SK-N-SH (cell line): ENCODE measurements at regions not wholly inside any gene's neighbourhood (a gene's known extent, or its start where the extent isn't known, plus 50 kb on each side); places are given as distances from the start of the nearest gene placed in this dataset.

Experiments
- EP300 ChIP-seq, 2 experiments: IDR thresholded peaks; 2 replicates each; pipeline versions ENCODE4 v1.4.0 to v1.6.1; 2012; ENCODE audit warnings: borderline replicate concordance in 1 of 2, low read depth in 1 of 2, low read length in 1 of 2
- EZH2phosphoT487 ChIP-seq: fragments of 200-600 bp; sonication (generic); IDR thresholded peaks from 2 replicates; pipeline ENCODE4 v1.6.1; 2017; ENCODE audit warnings: low read depth, mixed run types, mild to moderate bottlenecking, antibody characterized with exemption, moderate library complexity, borderline replicate concordance
- FOXJ3 ChIP-seq: sonication (generic); formaldehyde crosslinking; IDR thresholded peaks from 2 replicates; pipeline ENCODE4 v1.5.1; 2020; ENCODE audit warnings: mild to moderate bottlenecking, missing genetic modification reagents
- GABPA ChIP-seq: IDR thresholded peaks from 2 replicates; pipeline ENCODE4 v1.4.0; 2012; ENCODE audit warnings: low read depth, mild to moderate bottlenecking
- POLR2AphosphoS5 ChIP-seq: IDR thresholded peaks from 2 replicates; pipeline ENCODE4 v1.6.1; 2012; ENCODE audit warnings: low read depth, low read length
- TF ChIP-seq, protein P1 (sequence below): fragments of 200-600 bp; sonication (generic); IDR thresholded peaks from 2 replicates; pipeline ENCODE4 v1.6.1; 2017; ENCODE audit warnings: antibody characterized with exemption, mild to moderate bottlenecking, moderate library complexity
- TF ChIP-seq, protein P2 (sequence below): IDR thresholded peaks from 2 replicates; pipeline ENCODE4 v1.4.0; 2012; ENCODE audit warnings: low read depth

DNA sequence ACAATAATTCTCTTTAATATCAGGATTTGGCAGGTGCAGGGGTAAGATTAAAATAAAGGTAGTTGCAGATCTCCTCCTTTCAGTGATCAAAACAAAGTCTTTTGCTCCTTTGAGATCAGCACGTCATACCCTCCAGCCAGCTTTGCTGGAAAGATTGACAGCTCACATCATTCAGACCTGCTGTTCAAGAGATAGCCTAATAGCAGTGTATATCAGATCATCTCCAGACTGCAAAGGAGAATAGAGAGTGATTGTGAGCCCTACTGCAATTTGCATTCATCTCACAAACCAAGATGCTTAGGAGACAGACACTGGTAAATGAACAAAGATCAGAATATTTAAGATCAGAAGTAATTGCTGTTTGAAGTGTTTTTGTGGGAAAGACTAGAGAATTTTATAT lies 135.8 kb upstream of the DSEL start:
- TF ChIP-seq, protein P1, sequence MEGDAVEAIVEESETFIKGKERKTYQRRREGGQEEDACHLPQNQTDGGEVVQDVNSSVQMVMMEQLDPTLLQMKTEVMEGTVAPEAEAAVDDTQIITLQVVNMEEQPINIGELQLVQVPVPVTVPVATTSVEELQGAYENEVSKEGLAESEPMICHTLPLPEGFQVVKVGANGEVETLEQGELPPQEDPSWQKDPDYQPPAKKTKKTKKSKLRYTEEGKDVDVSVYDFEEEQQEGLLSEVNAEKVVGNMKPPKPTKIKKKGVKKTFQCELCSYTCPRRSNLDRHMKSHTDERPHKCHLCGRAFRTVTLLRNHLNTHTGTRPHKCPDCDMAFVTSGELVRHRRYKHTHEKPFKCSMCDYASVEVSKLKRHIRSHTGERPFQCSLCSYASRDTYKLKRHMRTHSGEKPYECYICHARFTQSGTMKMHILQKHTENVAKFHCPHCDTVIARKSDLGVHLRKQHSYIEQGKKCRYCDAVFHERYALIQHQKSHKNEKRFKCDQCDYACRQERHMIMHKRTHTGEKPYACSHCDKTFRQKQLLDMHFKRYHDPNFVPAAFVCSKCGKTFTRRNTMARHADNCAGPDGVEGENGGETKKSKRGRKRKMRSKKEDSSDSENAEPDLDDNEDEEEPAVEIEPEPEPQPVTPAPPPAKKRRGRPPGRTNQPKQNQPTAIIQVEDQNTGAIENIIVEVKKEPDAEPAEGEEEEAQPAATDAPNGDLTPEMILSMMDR: no peak
- TF ChIP-seq, protein P2, sequence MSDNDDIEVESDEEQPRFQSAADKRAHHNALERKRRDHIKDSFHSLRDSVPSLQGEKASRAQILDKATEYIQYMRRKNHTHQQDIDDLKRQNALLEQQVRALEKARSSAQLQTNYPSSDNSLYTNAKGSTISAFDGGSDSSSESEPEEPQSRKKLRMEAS: no peak
- TF ChIP-seq GABPA (no peak), POLR2AphosphoS5 (no peak), FOXJ3 (CRISPR knock-in tag) (no peak), EP300 (IDR thresholded peaks at IDR 0.05; ENCODE audit: borderline replicate concordance in 1 of 2, low read depth in 1 of 2, low read length in 1 of 2) (peak in 1 of 2 experiments; percentile 23; a peak in 1 of 4 replicates), EZH2phosphoT487 (no peak)
